OCI-LY3 (cell line): ENCODE measurements at regions not wholly inside any gene's neighbourhood (a gene's known extent, or its start where the extent isn't known, plus 50 kb on each side); places are given as distances from the start of the nearest gene placed in this dataset.

Experiments
- EZH2phosphoT487 ChIP-seq: fragments of 200-600 bp; shearing (Covaris generic); IDR thresholded peaks from 2 replicates; pipeline ENCODE4 v1.6.1; 2018; ENCODE audit warnings: antibody characterized with exemption, mixed run types, low read depth
- TF ChIP-seq, protein P1 (sequence below): fragments of 200-600, 300-600 bp; sonication (generic); IDR thresholded peaks from 2 replicates; pipeline ENCODE4 v1.5.1; 2014; ENCODE audit warnings: antibody characterized with exemption, low read length, low read depth

GRCh38 chrX:131747173-131747572 is 203.3 kb downstream of the OR13H1 start:
- TF ChIP-seq, protein P1, sequence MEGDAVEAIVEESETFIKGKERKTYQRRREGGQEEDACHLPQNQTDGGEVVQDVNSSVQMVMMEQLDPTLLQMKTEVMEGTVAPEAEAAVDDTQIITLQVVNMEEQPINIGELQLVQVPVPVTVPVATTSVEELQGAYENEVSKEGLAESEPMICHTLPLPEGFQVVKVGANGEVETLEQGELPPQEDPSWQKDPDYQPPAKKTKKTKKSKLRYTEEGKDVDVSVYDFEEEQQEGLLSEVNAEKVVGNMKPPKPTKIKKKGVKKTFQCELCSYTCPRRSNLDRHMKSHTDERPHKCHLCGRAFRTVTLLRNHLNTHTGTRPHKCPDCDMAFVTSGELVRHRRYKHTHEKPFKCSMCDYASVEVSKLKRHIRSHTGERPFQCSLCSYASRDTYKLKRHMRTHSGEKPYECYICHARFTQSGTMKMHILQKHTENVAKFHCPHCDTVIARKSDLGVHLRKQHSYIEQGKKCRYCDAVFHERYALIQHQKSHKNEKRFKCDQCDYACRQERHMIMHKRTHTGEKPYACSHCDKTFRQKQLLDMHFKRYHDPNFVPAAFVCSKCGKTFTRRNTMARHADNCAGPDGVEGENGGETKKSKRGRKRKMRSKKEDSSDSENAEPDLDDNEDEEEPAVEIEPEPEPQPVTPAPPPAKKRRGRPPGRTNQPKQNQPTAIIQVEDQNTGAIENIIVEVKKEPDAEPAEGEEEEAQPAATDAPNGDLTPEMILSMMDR = peak; percentile 69
- no peak for TF ChIP-seq EZH2phosphoT487
